ENCODE measurements at regions not wholly inside any gene's neighbourhood (a gene's known extent, or its start where the extent isn't known, plus 50 kb on each side); places are given as distances from the start of the nearest gene placed in this dataset.

GRCh38 chr4:10743357-10743756 lies 58.8 kb upstream of the CLNK start:
- no peaks in the 10 kb centered on the region for H3K36me3 Mint-ChIP-seq (ENCODE audit: unreplicated experiment)
- DNase-seq (ENCODE audit: extremely low spot score, unreplicated experiment), result no peak
- TF ChIP-seq CTCF (IDR thresholded peaks at IDR 0.05), result no peak

GRCh38 chr4:10741961-10742699 lies 57.6 kb upstream of the CLNK start:
- H3K27me3 Mint-ChIP-seq (ENCODE audit: unreplicated experiment), result no peaks in the 10 kb centered on the region
- no peaks in the 10 kb centered on the region for H3K36me3 Mint-ChIP-seq (ENCODE audit: unreplicated experiment)
- no peak overlapping the region for H3K4me3 Mint-ChIP-seq (ENCODE audit: unreplicated experiment)
- H3K27ac Mint-ChIP-seq (ENCODE audit: unreplicated experiment), result no peak overlapping the region
- TF ChIP-seq CTCF (IDR thresholded peaks at IDR 0.05), result no peak
- DNase-seq (ENCODE audit: extremely low spot score, unreplicated experiment), result no peak
- peaks cover 4% of the 10 kb centered on the region for H3K9me3 Mint-ChIP-seq (ENCODE audit: unreplicated experiment)
- peaks cover 15% of the 10 kb centered on the region for H3K4me1 Mint-ChIP-seq (ENCODE audit: unreplicated experiment)

More at GRCh38 chr4:10743357-10743756, 58.8 kb upstream of the CLNK start:
- peaks cover 15% of the 10 kb centered on the region for H3K4me1 Mint-ChIP-seq (ENCODE audit: unreplicated experiment)
- peaks cover 4% of the 10 kb centered on the region for H3K9me3 Mint-ChIP-seq (ENCODE audit: unreplicated experiment)
- H3K27me3 Mint-ChIP-seq (ENCODE audit: unreplicated experiment), result no peaks in the 10 kb centered on the region
- no peak overlapping the region for H3K4me3 Mint-ChIP-seq (ENCODE audit: unreplicated experiment)
- H3K27ac Mint-ChIP-seq (ENCODE audit: unreplicated experiment), result no peak overlapping the region

- TF ChIP-seq CTCF (IDR thresholded peaks at IDR 0.05), result no peak
These were observed 56.5 kb upstream of the CLNK start for GRCh38 chr4:10740891-10741620.

GRCh38 chr4:10740251-10740650 lies 55.7 kb upstream of the CLNK start:
- Mint-ChIP-seq H3K9me3 (ENCODE audit: unreplicated experiment) (peaks cover 4% of the 10 kb centered on the region), H3K4me1 (ENCODE audit: unreplicated experiment) (peaks cover 7% of the 10 kb centered on the region), H3K4me3 (ENCODE audit: unreplicated experiment) (no peak overlapping the region), H3K27me3 (ENCODE audit: unreplicated experiment) (no peaks in the 10 kb centered on the region), H3K27ac (ENCODE audit: unreplicated experiment) (no peak overlapping the region), H3K36me3 (ENCODE audit: unreplicated experiment) (no peaks in the 10 kb centered on the region)
- DNase-seq (ENCODE audit: extremely low spot score, unreplicated experiment), result no peak
- TF ChIP-seq CTCF (IDR thresholded peaks at IDR 0.05), result no peak

More at GRCh38 chr4:10740891-10741620, 56.5 kb upstream of the CLNK start:
- no peak overlapping the region for H3K27ac Mint-ChIP-seq (ENCODE audit: unreplicated experiment)
- no peaks in the 10 kb centered on the region for H3K27me3 Mint-ChIP-seq (ENCODE audit: unreplicated experiment)
- H3K9me3 Mint-ChIP-seq (ENCODE audit: unreplicated experiment), result peaks cover 4% of the 10 kb centered on the region
- no peak for DNase-seq (ENCODE audit: extremely low spot score, unreplicated experiment)
- peaks cover 8% of the 10 kb centered on the region for H3K4me1 Mint-ChIP-seq (ENCODE audit: unreplicated experiment)
- no peak overlapping the region for H3K4me3 Mint-ChIP-seq (ENCODE audit: unreplicated experiment)
- no peaks in the 10 kb centered on the region for H3K36me3 Mint-ChIP-seq (ENCODE audit: unreplicated experiment)

GRCh38 chr4:10738826-10739489 lies 54.4 kb upstream of the CLNK start:
- H3K9me3 Mint-ChIP-seq (ENCODE audit: unreplicated experiment), result no peaks in the 10 kb centered on the region
- no peak for TF ChIP-seq CTCF (IDR thresholded peaks at IDR 0.05)
- no peak overlapping the region for H3K27ac Mint-ChIP-seq (ENCODE audit: unreplicated experiment)
- H3K27me3 Mint-ChIP-seq (ENCODE audit: unreplicated experiment), result no peaks in the 10 kb centered on the region
- H3K4me1 Mint-ChIP-seq (ENCODE audit: unreplicated experiment), result peaks cover 7% of the 10 kb centered on the region
- DNase-seq (ENCODE audit: extremely low spot score, unreplicated experiment), result no peak
- no peak overlapping the region for H3K4me3 Mint-ChIP-seq (ENCODE audit: unreplicated experiment)
- H3K36me3 Mint-ChIP-seq (ENCODE audit: unreplicated experiment), result no peaks in the 10 kb centered on the region
